Mesenteric fat pad (tissue), 1 donor: ENCODE measurements at regions not wholly inside any gene's neighbourhood (a gene's known extent, or its start where the extent isn't known, plus 50 kb on each side); places are given as distances from the start of the nearest gene placed in this dataset.
A peak's percentile ranks its signal among the peaks of the same experiment; 100 is the strongest.

Source experiments
- DNase-seq: peaks from one replicate; pipeline ENCODE4 v3.0.0-alpha.2; 2020; ENCODE audit warnings: low spot score
- donor health status: DM: yes; HTN: yes; CAD: no.

DNA sequence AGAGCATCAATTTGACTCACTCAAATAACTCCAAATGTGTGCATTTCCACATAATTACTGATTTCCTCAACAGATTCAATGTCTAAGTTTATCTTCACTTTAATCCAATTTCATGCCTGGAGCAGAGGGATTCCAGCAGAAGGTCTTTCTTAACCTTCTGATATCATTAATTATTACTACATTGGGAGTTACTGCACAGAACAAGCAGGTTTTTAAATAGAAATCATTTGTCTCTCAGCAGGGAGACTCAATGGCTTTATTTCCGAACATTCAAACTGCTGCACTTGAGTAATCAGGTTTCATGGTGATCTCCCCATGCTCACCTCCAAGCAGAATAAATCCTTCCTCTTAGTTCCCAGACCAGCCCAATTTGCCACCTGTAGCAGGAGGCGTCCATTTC, 264.8 kb upstream of the IGF1R start:
- no peak for DNase-seq

DNA sequence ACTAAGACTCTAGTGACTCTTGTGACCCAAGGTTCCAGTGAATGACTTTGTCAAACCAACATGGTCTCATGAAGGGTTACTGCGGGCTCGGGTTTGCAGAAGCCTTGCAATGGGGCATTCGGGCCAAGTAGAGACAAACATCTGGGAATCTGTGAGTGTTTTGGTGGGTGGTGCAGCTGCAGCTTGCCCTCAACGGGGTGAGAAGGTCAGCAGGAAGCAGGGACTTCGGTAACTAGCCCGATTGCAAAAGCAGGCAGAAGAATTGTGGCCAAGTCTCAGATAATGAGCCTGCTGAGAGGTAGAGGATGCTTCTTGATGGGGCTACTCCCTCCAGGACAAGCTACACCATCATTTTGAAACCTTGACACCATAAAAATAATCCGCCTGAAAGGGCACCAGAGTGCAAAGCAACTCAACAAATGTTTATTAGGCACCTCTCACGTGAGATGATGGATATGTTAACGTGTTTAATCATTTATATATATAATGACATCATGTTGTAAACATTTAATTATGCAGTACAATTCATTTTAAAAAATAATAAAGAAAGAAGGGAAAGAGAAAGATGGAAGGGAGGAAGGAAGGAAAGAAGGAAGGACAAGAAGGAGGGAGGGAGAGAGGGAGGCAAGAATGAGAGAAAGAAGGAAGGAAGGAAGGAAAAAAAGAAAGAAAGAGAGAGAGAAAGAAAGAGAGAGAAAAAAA, 263.9 kb upstream of the IGF1R start:
- DNase-seq, result no peak

DNA sequence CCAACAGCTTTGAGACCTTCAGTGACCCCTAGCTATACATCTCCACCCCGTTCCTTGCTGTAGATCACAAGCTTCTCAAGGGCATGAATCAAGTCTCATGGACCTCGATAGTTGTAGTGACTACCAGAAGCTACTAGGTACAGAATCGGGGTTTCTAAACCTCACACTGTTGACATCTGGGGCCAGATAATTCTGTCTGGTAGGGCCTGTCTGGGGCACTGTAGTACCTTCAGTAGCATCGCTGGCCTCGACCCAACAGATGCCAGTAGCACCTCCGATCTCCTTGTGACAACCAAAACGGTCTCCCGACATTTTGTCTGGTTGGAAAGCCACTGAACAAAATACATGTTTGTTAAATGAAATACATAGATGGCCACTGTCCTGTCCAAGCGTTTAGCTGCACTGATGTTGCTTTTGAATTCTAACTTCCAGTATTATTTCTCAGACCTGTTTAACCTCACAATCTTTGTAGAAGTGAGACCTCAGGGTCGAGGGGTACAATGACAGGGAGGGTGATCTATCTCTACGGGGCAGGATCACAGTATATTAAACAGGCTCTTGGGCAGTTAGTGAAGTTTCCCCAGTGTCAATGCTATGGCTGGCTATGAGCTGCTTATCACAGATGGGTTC, 262.5 kb upstream of the IGF1R start:
- DNase-seq, result no peak

DNA sequence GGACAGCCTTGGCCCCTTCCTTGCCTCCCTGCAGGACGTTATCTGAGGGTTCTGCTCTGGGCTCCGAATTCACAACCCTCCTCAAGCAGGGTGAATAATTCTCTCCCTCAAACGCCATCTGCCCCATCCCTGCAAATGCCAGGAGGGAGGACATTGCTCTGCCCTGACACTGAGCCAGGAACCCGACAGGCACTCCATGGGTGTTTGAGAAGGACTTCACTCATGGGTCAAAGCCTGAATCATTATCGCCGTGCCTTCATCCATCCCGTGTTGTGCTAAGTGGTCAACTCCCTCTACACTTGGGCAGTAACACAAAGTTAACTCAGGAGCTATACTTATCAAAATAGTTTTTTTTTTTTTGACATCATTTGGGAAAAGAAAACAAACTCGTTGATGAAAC, 261.8 kb upstream of the IGF1R start:
- no peak for DNase-seq

DNA sequence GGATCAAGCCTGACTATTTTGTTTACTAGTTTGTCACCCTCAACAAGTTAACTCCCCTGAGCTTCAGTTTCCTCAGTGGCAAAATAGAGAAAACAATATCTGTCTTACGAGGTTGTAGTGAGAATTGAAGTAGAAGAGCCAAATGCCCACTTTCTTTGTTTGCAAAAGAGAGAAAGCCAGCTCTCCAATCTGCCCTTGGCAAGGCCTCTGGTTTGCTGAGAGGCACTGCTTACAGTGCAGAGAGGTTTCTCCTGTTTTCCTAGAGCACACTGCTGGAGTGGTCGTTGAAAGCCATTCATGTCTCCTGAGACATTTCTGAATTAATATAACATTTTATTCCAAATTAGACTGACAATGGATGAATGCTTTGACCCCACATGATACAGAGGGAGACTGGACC, 260.5 kb upstream of the IGF1R start:
- DNase-seq, result no peak

DNA sequence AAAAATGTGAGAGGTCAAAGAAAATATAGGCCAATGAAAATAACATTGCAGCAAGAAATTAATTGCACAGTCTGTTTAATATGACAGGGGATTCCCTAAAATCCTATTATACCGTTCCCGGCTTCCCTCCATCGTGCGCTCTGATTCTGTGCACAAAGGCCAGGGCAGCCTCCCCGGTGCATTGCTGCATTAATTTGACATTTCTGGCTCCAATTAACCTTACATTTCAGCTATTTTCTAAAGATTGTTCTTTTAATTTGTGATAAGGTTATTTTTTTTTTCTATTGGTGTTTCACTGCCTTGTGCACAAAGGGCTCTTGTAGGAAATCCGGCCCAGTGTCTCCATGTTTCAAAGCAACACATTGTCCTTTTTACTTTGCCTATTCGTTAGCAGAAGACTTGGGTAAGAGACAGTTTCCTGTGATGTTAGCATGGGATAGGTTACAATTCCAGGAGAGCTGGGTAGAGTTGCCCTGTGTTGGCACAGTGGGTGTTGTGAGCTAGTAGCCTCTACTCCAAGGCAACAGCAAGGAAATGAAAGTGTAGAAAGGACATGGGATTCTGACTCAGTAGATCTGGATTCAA, 257.3 kb upstream of the IGF1R start:
- DNase-seq, result no peak

DNA sequence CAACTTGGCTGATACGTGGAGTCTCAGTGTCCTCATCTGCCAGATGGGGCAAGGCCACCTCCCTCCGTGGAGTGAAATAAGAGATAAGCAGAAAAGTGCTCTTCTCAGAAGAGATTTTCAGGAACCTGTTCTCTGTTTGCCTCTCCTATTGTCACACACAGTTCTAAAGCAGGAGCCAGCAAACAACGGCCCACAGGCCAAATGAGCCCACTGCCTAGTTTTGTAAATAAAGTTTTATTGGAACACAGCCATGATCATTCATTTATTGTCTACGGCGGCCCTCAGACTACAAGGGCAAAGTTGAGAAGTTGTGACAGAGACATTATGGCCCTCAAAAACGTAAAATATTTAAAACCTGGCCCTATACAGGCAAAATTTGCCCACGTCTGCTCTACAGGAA, 256.8 kb upstream of the IGF1R start:
- DNase-seq, result no peak

DNA sequence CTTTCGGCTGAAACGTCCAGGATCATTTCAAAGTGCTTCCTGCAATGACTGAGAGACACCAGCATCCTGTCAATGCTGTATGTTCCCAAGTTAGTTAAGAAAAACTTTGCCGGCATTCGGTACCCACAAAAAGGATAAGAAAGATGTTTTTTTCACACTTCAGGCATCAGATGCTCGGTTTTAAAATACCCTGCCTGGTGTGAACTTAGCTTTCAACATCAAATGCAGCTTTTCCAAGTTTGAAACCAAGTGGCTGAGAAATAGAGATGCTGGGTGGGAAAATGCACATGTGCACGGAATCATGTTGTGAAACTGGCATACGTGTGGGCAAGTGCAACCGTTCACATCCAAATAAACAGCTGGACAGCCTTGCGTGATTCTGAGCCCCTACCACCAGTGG, 254.9 kb upstream of the IGF1R start:
- no peak for DNase-seq

DNA sequence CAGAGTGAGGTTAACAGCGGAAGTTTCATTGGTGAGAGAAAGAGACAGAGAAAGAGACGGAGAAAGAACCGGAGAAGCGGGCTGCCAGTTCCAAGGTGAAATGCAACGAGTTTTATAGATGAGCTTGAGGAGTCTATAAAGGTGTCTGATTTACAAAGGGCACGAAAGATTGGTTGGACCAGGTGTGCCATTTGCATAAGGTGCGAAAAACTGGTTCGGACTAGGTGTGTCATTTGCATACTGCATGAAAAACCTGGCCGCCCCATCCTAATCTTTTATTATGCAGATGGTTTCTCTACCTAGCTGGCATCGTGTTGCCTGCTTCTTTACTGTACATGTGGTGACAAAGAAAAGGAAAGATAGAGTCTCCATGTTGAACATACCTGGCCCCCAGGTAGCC, 253.8 kb upstream of the IGF1R start:
- no peak for DNase-seq

DNA sequence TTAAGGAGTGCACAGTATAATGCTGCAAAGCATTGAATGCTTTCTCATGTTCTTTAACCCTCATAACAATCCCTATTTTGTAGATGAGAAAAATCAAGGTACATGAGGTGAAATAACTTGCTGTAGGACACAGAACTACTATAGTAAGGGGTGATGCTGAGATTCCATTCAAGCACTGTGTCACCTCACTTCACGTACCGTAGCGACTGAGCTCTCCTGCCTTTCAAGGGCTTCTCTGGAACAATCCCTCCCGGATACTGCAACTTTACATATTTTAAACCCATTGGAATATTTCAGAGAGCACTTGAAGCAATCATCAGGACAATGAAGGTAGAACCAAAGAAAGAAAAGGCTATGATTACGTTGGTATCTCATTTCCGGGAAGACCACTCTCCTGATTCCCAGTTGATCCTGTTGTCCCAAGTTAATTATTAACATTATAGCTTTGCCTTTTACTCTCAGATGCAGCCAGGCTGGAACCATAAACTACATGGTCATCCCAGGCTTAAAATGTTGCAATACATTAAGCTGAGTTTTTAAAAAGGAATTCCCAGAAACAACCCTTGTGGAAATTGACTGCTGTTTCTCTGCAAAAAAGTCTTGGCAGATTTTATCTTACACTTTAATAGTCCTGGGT, 252.2 kb upstream of the IGF1R start:
- no peak for DNase-seq

DNA sequence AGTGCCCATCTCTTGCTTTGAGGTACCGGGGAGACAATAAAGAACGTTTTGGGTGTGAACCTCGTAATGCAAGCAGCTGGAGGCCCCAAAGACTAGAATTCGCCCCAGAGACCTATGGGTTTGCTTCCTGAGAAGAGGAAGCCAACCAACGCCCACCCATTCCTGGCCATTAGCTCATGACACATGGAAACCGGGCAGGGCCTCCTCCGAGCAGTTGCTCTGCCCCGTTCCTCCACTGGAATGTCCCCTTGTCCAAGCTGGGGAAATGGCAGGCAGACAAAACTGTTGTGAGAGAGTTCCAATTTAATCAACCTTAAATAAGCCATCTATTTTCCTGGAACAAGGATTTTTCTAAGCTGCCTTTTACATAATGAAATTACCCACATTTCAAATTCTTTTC, 250.9 kb upstream of the IGF1R start:
- no peak for DNase-seq

DNA sequence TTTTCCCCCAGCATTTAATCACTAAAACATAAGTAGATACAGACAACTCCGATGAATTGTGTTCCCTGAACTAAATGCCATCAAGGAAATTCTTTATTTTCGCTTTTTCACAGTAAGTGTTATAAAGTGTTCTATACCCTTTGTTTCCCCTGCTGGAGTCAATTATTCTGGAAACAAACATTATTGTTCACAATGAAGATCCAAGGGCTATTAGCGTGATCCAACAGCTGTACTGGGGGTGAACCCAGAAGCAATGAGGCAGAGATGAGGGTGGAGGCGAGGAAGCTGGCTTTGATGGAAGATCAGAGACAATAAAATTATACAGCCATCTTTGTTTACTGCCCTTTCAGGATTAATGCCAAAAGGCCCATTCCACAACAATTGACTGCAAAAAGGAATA, 250.3 kb upstream of the IGF1R start:
- DNase-seq, result no peak

DNA sequence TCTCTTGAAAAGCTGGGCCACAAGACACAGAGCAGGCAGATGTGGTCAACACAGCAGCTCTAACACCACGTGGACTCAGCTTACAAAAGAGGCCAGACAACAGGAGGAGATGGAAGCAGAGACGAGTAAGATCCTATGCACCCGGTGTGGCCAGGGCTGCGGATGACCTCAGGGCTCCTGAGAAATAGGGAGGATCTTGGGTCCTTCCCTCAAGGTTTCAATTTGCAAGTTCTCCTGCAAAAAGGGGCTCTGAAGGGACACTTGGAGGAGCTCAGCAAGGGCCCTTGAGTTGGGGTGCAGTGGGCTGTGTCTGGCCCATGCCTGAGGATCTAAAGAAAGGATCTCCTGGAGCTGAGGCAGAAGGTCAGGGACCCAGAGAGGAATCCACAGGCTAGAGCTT, 249.5 kb upstream of the IGF1R start:
- DNase-seq, result no peak

DNA sequence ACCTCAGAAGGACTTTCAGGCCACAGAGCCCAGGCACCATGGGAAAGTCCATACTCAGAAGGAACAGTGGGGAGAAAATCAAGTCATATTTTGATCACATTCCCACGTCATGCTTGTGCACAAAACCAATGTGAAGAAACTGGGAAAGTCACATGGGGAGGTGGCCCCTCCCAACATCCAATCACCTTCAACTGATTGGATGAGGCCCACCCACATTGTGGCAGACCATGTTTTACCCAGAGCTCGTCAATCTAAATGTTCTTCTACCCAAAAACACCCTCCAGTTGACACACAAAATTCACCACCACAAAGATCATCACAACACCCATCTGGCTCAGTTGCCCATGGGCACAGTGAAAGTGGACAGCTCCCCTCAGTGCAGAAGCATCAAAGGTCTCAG, 248.2 kb upstream of the IGF1R start:
- no peak for DNase-seq

DNA sequence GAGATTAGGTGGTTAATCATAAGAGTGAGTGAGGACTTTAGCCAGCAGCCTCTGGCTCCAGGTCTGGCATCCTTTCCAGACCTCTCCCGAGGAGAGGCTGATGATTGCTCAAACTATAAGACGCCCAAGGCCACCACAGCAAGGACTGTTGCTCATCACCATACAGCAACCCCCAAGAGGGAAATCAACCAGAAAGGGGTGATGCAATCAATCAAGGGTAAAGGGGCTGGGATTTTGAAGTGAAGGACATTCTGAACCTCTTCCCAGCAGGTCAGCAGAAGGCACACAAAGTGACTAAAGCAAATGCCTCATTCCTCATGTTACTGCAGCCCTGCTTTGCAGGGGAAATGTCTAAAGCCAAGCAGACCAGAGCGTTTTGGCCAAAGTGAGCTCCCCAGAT, 247.3 kb upstream of the IGF1R start:
- DNase-seq, result peak; percentile 77

DNA sequence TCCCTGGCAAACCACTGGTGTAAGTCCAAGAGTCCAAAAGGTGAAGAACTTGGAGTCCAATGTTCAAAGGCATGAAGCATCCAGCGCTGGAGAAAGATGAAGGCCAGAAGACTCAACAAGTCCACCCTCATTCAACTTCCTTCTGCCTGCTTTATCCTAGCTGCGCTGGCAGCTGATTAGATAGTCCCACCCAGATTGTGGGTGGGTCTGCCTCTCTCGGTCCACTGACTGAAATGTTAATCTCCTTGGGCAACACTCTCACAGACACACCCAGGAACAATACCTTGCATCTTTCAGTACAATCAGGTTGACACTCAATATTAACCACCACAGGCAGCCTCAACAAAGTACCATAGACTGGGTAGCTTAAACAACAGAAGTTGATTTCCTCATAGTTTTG, 245.9 kb upstream of the IGF1R start:
- DNase-seq, result peak; percentile 68

DNA sequence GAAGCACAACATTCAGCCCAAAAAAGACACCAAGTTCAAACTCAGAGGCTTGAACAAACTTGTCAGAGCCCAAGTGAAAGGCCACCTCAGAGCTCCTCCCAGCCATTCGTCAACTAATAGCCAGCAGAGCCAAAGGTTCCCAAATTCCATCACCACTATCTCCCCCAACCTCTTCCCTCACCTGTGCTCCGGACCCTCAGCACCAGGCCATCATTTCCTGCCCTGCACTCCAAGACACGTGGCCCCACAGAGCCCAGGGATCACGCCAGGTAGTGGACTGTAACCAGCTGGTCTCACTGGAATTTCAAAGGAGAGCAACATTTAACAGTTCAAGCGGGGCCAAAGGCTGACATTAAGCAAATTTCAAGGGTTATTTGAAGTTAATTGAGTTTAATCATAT, 245.2 kb upstream of the IGF1R start:
- DNase-seq, result peak; percentile 43

DNA sequence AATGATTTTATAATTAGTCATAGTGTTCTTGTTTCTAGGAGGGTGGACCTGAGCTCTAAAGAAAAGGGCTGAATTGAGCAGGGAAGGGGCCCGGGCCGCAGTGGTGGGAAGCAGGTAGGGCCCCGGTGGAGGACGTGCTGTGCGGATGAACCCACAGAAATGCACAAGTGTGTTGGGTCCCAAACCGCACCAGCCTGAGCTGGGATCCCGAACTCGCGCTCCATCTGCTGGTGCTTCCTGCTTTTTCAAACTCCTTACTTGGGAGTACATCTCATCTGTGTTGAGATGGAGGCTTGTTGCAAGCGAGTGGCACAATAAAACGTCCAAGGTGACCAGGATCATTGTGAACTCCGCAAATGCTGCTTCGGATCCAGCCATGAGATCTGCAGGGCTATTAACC, 244.8 kb upstream of the IGF1R start:
- DNase-seq, result peak; percentile 72

DNA sequence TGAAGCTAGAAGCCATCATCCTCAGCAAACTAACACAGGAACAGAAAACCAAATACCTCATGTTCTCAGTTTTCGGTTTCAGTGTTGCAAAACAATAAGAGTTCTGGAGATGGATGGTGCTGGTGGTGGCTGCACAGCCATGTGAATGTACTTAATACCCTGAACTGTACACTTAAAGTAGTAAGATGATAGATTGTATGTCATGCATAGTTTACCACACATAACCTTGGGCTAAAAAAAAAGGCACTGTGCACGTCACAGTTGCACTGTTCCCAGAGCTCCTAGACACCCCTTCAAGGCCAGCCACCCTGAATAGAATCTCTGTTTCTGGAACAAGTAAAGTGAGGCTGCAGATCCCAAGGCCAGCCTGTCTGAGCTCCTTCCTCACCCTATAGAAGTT, 243.3 kb upstream of the IGF1R start:
- peak; percentile 6 for DNase-seq

DNA sequence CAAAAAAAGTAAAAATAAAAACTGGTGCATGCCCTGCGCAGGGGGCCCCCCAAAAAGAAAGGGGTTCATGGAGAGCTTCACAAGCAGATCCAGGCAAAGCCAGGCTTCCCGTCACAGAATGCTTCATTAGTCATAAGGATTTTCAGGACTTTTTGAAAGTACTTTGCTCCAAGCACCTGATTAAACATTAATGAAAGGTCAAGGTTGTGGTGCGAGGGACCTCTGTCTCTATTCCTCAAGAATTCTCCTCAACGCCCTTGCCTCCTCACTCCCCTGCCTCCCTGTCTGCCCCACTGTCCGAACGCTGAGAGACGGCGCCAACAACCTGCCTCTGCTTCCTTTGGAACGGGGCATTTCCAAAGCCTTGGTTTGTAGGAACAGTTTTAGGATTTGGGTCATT, 240.1 kb upstream of the IGF1R start:
- no peak for DNase-seq

DNA sequence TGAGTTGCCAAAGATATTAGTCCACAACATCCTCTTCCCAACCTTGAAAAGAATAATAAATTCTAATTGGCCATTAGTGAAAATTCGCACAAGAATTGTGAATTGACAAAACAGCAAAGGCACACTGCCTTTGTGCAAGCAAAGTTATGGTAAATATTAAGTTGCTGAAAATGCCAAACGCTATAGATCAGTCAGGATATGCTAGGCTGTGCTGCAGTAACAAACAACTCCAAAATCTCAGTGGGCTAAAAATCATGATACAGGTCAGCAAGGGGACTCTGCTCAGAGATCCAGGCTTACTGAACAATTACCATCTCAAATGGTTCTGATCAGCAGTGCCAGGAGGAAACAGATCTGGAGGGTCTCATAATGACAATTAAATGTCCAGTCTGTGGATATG, 238.0 kb upstream of the IGF1R start:
- DNase-seq, result no peak

DNA sequence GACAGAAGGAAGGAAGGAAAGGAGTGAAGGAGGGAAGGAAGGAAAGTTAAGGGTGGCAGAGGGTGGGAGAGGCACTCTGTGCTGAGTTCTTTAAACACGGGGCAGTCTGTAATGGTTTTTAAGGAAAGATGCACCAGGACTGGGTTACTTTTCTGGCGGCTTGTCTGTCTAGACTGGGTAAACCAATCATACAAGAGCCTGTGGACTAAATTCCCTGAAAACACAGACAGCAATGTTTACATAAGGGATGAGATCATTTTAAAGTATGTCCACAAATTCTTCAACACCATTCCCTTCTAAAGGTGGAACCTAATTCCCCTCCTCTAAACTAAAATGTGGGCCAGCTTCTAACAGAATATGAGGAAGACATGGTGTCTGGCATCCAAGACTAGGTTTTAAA, 235.5 kb upstream of the IGF1R start:
- DNase-seq, result no peak
